Endothelial cell of umbilical vein (primary cell): ENCODE measurements at regions not wholly inside any gene's neighbourhood (a gene's known extent, or its start where the extent isn't known, plus 50 kb on each side); places are given as distances from the start of the nearest gene placed in this dataset.

Experiments used
- BruUV-seq: library from RNA; stranded (reverse); fragments of 400-500 nt; replicated peaks from 2 replicates; lab custom pipeline; 2021; lab: Mats Ljungman, UMichigan
- CTCF ChIA-PET: fragments of 300-600, 350-600 bp; sonication (Branson Sonifier 250); formaldehyde crosslinking; loops from one replicate; lab custom pipeline; 2021; ENCODE audit warnings: antibody characterized with exemption, inconsistent platforms; lab: Charles Lee
- POLR2A ChIA-PET: fragments of 300-600, 350-600 bp; sonication (Branson Sonifier 250); formaldehyde crosslinking; loops from one replicate; lab custom pipeline; 2021; ENCODE audit warnings: antibody characterized with exemption, inconsistent platforms; lab: Charles Lee
- DNase-seq: peaks from one replicate; pipeline ENCODE4 v3.0.0-alpha.2; 2011; ENCODE audit warnings: low read depth, low spot score
- FAIRE-seq: peaks from 2 replicates; lab custom pipeline; 2011; peaks lifted over from hg19 to GRCh38; lab: Jason Lieb, UNC
- H2AFZ ChIP-seq: 2 replicates; pipeline ENCODE4 v1.6.0; 2012; ENCODE audit warnings: low read depth, low read length, control low read depth, inconsistent platforms
- H3K27ac ChIP-seq: 2 replicates; pipeline ENCODE4 v1.5.1; 2011; ENCODE audit warnings: low read depth, mild to moderate bottlenecking, control low read depth, low read length, moderate library complexity; ENCODE audit not compliant: insufficient read depth
- H3K27me3 ChIP-seq, 2 experiments: 2 replicates each; pipeline versions ENCODE4 v1.6.0 to v1.6.1; 2011; ENCODE audit warnings: low read length in 2 of 2, mixed read lengths in 1 of 2; ENCODE audit not compliant: control insufficient read depth in 2 of 2, insufficient read depth in 2 of 2
- H3K36me3 ChIP-seq, 2 experiments: 2 replicates in 1 of 2; 3 replicates in 1 of 2; pipeline ENCODE4 v1.5.1; 2011; ENCODE audit warnings: low read length in 2 of 2, mild to moderate bottlenecking in 1 of 2, moderate library complexity in 1 of 2; ENCODE audit not compliant: control insufficient read depth in 2 of 2, insufficient read depth in 2 of 2; ENCODE audit errors: extremely low read depth in 1 of 2
- H3K4me1 ChIP-seq: 3 replicates; pipeline ENCODE4 v1.5.1; 2011; ENCODE audit warnings: mild to moderate bottlenecking, low read length; ENCODE audit not compliant: control insufficient read depth, insufficient read depth; ENCODE audit errors: extremely low read depth
- H3K4me2 ChIP-seq: 2 replicates; pipeline ENCODE4 v1.6.1; 2011; ENCODE audit warnings: low read length, control low read depth, mixed read lengths; ENCODE audit not compliant: insufficient read depth
- H3K4me3 ChIP-seq, 3 experiments: fragments of 200-600 bp in 1 of 3; sonication (generic), shearing (Covaris generic) in 1 of 3; replicated peaks in 1 of 3; 2 replicates each; pipeline ENCODE4 v1.5.1; 2011 to 2016; ENCODE audit warnings: control low read depth in 3 of 3, low read length in 3 of 3, mild to moderate bottlenecking in 2 of 3, inconsistent platforms in 1 of 3, low read depth in 1 of 3, moderate library complexity in 1 of 3; ENCODE audit not compliant: insufficient read depth in 1 of 3
- H3K79me2 ChIP-seq: 2 replicates; pipeline ENCODE4 v1.6.0; 2012; ENCODE audit warnings: low read length, inconsistent platforms; ENCODE audit not compliant: control insufficient read depth, insufficient read depth
- H3K9ac ChIP-seq: replicated peaks from 2 replicates; pipeline ENCODE3; 2011; ENCODE audit warnings: low read length, control low read depth; ENCODE audit not compliant: insufficient read depth; ENCODE audit errors: extremely low read depth
- H3K9me1 ChIP-seq: replicated peaks from 3 replicates; pipeline ENCODE4 v1.6.0; 2011; ENCODE audit warnings: mild to moderate bottlenecking, low read length; ENCODE audit not compliant: control insufficient read depth, insufficient read depth; ENCODE audit errors: extremely low read depth
- H3K9me3 ChIP-seq: replicated peaks from 2 replicates; pipeline ENCODE4 v1.5.1; 2012; ENCODE audit warnings: low read length, inconsistent platforms; ENCODE audit not compliant: control insufficient read depth, insufficient read depth
- H4K20me1 ChIP-seq: replicated peaks from 2 replicates; pipeline ENCODE3; 2011; ENCODE audit warnings: mild to moderate bottlenecking, low read length; ENCODE audit not compliant: control insufficient read depth, insufficient read depth; ENCODE audit errors: extremely low read depth
- EZH2 ChIP-seq: IDR thresholded peaks from 2 replicates; pipeline ENCODE4 v1.6.1; 2012; ENCODE audit warnings: borderline replicate concordance, low read depth, mild to moderate bottlenecking, moderate library complexity, low read length, inconsistent platforms; ENCODE audit not compliant: severe bottlenecking
- FOS ChIP-seq: IDR thresholded peaks from 2 replicates; pipeline ENCODE4 v1.6.1; 2011; ENCODE audit warnings: mild to moderate bottlenecking, low read length, moderate library complexity, borderline replicate concordance; ENCODE audit not compliant: insufficient read depth
- GATA2 ChIP-seq: IDR thresholded peaks from 2 replicates; pipeline ENCODE4 v1.7.0; 2011; ENCODE audit warnings: low read depth, mild to moderate bottlenecking, moderate library complexity, mixed read lengths, low read length; ENCODE audit not compliant: insufficient read length, insufficient read depth
- JUN ChIP-seq: IDR thresholded peaks from 2 replicates; pipeline ENCODE4 v1.6.1; 2011; ENCODE audit warnings: borderline replicate concordance, low read depth; ENCODE audit not compliant: insufficient read length, insufficient read depth
- MAX ChIP-seq: IDR thresholded peaks from 2 replicates; pipeline ENCODE4 v1.6.1; 2011; ENCODE audit not compliant: insufficient read depth, insufficient read length
- MYC ChIP-seq: IDR thresholded peaks from one replicate; pipeline ENCODE4 v1.6.1; 2011; ENCODE audit warnings: mild to moderate bottlenecking, low read depth, low read length
- POLR2A ChIP-seq: IDR thresholded peaks from 2 replicates; pipeline ENCODE4 v1.6.1; 2012; ENCODE audit warnings: low read depth, mild to moderate bottlenecking, control low read depth, low read length
- POLR2AphosphoS5 ChIP-seq: IDR thresholded peaks from 2 replicates; pipeline ENCODE4 v1.6.1; 2012; ENCODE audit warnings: low read depth, mild to moderate bottlenecking, control low read depth, low read length, moderate library complexity; ENCODE audit not compliant: insufficient read depth
- dilution Hi-C: fragments of 300-500 bp; cut with MboI; formaldehyde crosslinking; loops from one replicate; pipeline ENCODE4 v1.15.0; 2019; ENCODE audit warnings: low sequenced_read_pairs; ENCODE audit not compliant: extremely low pct_ligation_motif_present
- intact Hi-C: fragments of 100-400 bp; cut with micrococcal nuclease; formaldehyde crosslinking; loops from one replicate; pipeline ENCODE4 v1.10.0; 2022
- TF ChIP-seq, protein P1 (sequence below), 2 donors: IDR thresholded peaks; 1 replicate in 1 of 2; 2 replicates in 1 of 2; pipeline ENCODE4 v1.5.1; 2011; ENCODE audit warnings: low read length in 2 of 2, mild to moderate bottlenecking in 2 of 2, moderate library complexity in 2 of 2, control low read depth in 1 of 2, inconsistent platforms in 1 of 2, low read depth in 1 of 2; ENCODE audit not compliant: insufficient read depth in 1 of 2; ENCODE audit errors: extremely low read depth in 1 of 2

DNA sequence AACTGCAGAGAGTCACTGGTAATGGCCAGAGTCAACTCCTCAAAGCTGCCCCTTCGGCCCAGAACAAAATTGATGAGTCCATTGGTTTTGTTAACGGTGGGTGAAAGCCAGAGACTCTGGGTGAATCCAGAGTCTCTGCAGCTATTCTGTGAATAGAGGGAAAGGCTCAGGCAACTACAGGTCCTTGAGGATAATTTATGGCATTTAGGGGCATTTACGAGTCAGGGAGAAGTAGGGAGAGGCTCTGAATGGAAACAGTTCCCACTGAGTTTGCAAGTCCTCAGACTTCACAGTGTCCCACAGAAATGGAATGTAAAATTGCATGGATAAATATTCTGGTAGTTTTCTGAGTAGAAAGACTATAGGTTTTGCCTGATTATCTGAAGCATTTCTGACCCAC is 257.8 kb downstream of the SEC61B start:
- Histone ChIP-seq H3K9ac (no peak overlapping the region), H3K9me3 (no peaks in the 10 kb centered on the region), H3K36me3 (no peaks in the 10 kb centered on the region), H3K4me3 (no peak overlapping the region), H3K79me2 (no peaks in the 10 kb centered on the region), H3K4me2 (no peak overlapping the region), H3K27ac (no peak overlapping the region), H4K20me1 (no peaks in the 10 kb centered on the region), H3K4me1 (no peaks in the 10 kb centered on the region), H2AFZ (no peak overlapping the region), H3K27me3 (peaks cover 2 to 7% of the 10 kb centered on the region in 2 experiments), H3K9me1 (no peaks in the 10 kb centered on the region)
- no peak for TF ChIP-seq FOS
- TF ChIP-seq MYC = no peak
- TF ChIP-seq, protein P1, sequence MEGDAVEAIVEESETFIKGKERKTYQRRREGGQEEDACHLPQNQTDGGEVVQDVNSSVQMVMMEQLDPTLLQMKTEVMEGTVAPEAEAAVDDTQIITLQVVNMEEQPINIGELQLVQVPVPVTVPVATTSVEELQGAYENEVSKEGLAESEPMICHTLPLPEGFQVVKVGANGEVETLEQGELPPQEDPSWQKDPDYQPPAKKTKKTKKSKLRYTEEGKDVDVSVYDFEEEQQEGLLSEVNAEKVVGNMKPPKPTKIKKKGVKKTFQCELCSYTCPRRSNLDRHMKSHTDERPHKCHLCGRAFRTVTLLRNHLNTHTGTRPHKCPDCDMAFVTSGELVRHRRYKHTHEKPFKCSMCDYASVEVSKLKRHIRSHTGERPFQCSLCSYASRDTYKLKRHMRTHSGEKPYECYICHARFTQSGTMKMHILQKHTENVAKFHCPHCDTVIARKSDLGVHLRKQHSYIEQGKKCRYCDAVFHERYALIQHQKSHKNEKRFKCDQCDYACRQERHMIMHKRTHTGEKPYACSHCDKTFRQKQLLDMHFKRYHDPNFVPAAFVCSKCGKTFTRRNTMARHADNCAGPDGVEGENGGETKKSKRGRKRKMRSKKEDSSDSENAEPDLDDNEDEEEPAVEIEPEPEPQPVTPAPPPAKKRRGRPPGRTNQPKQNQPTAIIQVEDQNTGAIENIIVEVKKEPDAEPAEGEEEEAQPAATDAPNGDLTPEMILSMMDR (IDR thresholded peaks at IDR 0.05; ENCODE audit: extremely low read depth in 1 of 2, insufficient read depth in 1 of 2, low read depth in 1 of 2, low read length in 2 of 2) = no peak
- no peak for TF ChIP-seq POLR2AphosphoS5
- TF ChIP-seq POLR2A = no peak
- TF ChIP-seq JUN = no peak
- TF ChIP-seq GATA2 = no peak
- no peak for TF ChIP-seq EZH2
- TF ChIP-seq MAX = no peak
- dilution Hi-C loops (no loop called here), intact Hi-C loops (no loop called here)
- ChIA-PET CTCF (no interaction called here), POLR2A (no interaction called here)
- FAIRE-seq (no peak), DNase-seq (no peak)
- BruUV-seq = no TSS peak
